GM12878 (cell line): ENCODE measurements at regions not wholly inside any gene's neighbourhood (a gene's known extent, or its start where the extent isn't known, plus 50 kb on each side); places are given as distances from the start of the nearest gene placed in this dataset.

Source experiments
- ATAC-seq: fragments of 200-7000 bp; cut with Tn5 transposase; 3 replicates; pipeline ENCODE4 v1.9.1; 2020; ENCODE audit warnings: mild to moderate bottlenecking, moderate library complexity
- BruUV-seq: library from RNA; stranded (reverse); fragments of 400-500 nt; replicated peaks from 2 replicates; lab custom pipeline; 2021; lab: Mats Ljungman, UMichigan
- CTCF ChIA-PET: fragments of 300-600 bp; sonication (Branson Sonifier 250); formaldehyde crosslinking; extraction: SDS; loops from one replicate; lab custom pipeline; 2021; ENCODE audit warnings: inconsistent platforms; lab: Yijun Ruan, JAX
- POLR2A ChIA-PET: fragments of 350-600 bp; formaldehyde crosslinking; extraction: SDS; loops from one replicate; lab custom pipeline; 2021; ENCODE audit warnings: inconsistent platforms; lab: Charles Lee
- RAD21 ChIA-PET: fragments of 300-600 bp; sonication (Branson Sonifier 250); formaldehyde crosslinking; loops from one replicate; lab custom pipeline; 2023; ENCODE audit warnings: antibody characterized with exemption; ENCODE audit not compliant: unreplicated experiment; lab: Charles Lee
- SMC1A ChIA-PET: fragments of 300-600 bp; sonication (Branson Sonifier 250); formaldehyde crosslinking; loops from one replicate; lab custom pipeline; 2023; ENCODE audit not compliant: unreplicated experiment, uncharacterized antibody; lab: Charles Lee
- DNase-seq: peaks from one replicate; pipeline ENCODE4 v3.0.0-alpha.2; 2011; ENCODE audit warnings: low read depth, low spot score
- FAIRE-seq: peaks from 3 replicates; lab custom pipeline; 2011; peaks lifted over from hg19 to GRCh38; lab: Jason Lieb, UNC
- H2AFZ ChIP-seq: 2 replicates; pipeline ENCODE4 v1.6.0; 2011; ENCODE audit warnings: low read depth, low read length, control low read depth; ENCODE audit not compliant: control insufficient read depth
- H3K27ac ChIP-seq: 2 replicates; pipeline ENCODE4 v1.5.1; 2011; ENCODE audit warnings: control low read depth; ENCODE audit not compliant: control insufficient read depth, insufficient read depth
- H3K27me3 ChIP-seq, 2 experiments: replicated peaks in 1 of 2; 2 replicates each; pipeline versions ENCODE4 v1.6.0 to v1.6.1; 2011; ENCODE audit warnings: low read length in 1 of 2; ENCODE audit not compliant: control insufficient read depth in 2 of 2, insufficient read depth in 2 of 2
- H3K36me3 ChIP-seq, 2 experiments: 2 replicates each; pipeline ENCODE4 v1.5.1; 2011; ENCODE audit warnings: low read length in 1 of 2; ENCODE audit not compliant: control insufficient read depth in 2 of 2, insufficient read depth in 2 of 2
- H3K4me1 ChIP-seq: 2 replicates; pipeline ENCODE4 v1.6.1; 2011; ENCODE audit warnings: mild to moderate bottlenecking, low read length, moderate library complexity, mixed read lengths; ENCODE audit not compliant: control insufficient read depth, insufficient read depth
- H3K4me2 ChIP-seq: 2 replicates; pipeline ENCODE4 v1.6.0; 2011; ENCODE audit warnings: control low read depth; ENCODE audit not compliant: control insufficient read depth, insufficient read depth
- H3K4me3 ChIP-seq: fragments of 200-600 bp; sonication (generic); 2 replicates; pipeline ENCODE4 v1.5.1; 2016
- H3K79me2 ChIP-seq: 2 replicates; pipeline ENCODE4 v1.6.0; 2011; ENCODE audit warnings: low read length; ENCODE audit not compliant: control insufficient read depth, insufficient read depth
- H3K9ac ChIP-seq: 2 replicates; pipeline ENCODE4 v1.8.0; 2011; ENCODE audit warnings: low read length, control low read depth, mixed read lengths; ENCODE audit not compliant: control insufficient read depth, insufficient read depth
- H3K9me3 ChIP-seq: replicated peaks from 3 replicates; pipeline ENCODE4 v1.5.1; 2011; ENCODE audit warnings: mild to moderate bottlenecking, low read length; ENCODE audit not compliant: control insufficient read depth, insufficient read depth
- H4K20me1 ChIP-seq: 2 replicates; pipeline ENCODE4 v1.6.0; 2011; ENCODE audit not compliant: control insufficient read depth, insufficient read depth
- ATF7 ChIP-seq: fragments of 450-650 bp; IDR thresholded peaks from 2 replicates; pipeline ENCODE4 v1.6.1; 2016; ENCODE audit warnings: low read depth, mild to moderate bottlenecking
- BACH1 ChIP-seq: fragments of 450-650 bp; IDR thresholded peaks from 2 replicates; pipeline ENCODE4 v1.6.1; 2017; ENCODE audit warnings: mild to moderate bottlenecking, borderline replicate concordance
- BRCA1 ChIP-seq: IDR thresholded peaks from 2 replicates; pipeline ENCODE4 v1.6.1; 2011; ENCODE audit warnings: low read depth, low read length, improper control_type of control experiment
- EP300 ChIP-seq, 2 experiments: fragments of 150-350 bp in 1 of 2; IDR thresholded peaks; 2 replicates each; pipeline ENCODE4 v1.6.1; 2011 to 2012; ENCODE audit warnings: low read depth in 2 of 2, low read length in 2 of 2, borderline replicate concordance in 1 of 2, improper control_type of control experiment in 1 of 2, inconsistent platforms in 1 of 2; ENCODE audit not compliant: control insufficient read depth in 1 of 2
- HDGF ChIP-seq: fragments of 450-650 bp; IDR thresholded peaks from 2 replicates; pipeline ENCODE4 v1.6.1; 2016; ENCODE audit warnings: antibody characterized with exemption
- IKZF1 ChIP-seq: fragments of 450-650 bp; conservative IDR thresholded peaks from 2 replicates; pipeline ENCODE4 v1.6.1; 2017; ENCODE audit warnings: antibody characterized with exemption, mild to moderate bottlenecking
- IRF3 ChIP-seq: fragments of 450-650 bp; IDR thresholded peaks from 2 replicates; pipeline ENCODE4 v1.6.1; 2014; ENCODE audit warnings: mild to moderate bottlenecking
- MLLT1 ChIP-seq: fragments of 450-650 bp; IDR thresholded peaks from 2 replicates; pipeline ENCODE4 v1.6.1; 2016; ENCODE audit warnings: mild to moderate bottlenecking
- MXI1 ChIP-seq: fragments of 150-350 bp; IDR thresholded peaks from 2 replicates; pipeline ENCODE4 v1.6.1; 2011; ENCODE audit warnings: low read depth, mild to moderate bottlenecking, inconsistent platforms, low read length, improper control_type of control experiment
- NFIC ChIP-seq: IDR thresholded peaks from 2 replicates; pipeline ENCODE4 v1.6.1; 2012; ENCODE audit warnings: low read depth, mild to moderate bottlenecking, inconsistent platforms, low read length, moderate library complexity
- PAX8 ChIP-seq: fragments of 450-650 bp; IDR thresholded peaks from 2 replicates; pipeline ENCODE4 v1.6.1; 2017; ENCODE audit warnings: mild to moderate bottlenecking, moderate library complexity
- PML ChIP-seq: IDR thresholded peaks from 2 replicates; pipeline ENCODE4 v1.6.1; 2012; ENCODE audit warnings: low read length, inconsistent platforms
- POLR2A ChIP-seq: IDR thresholded peaks from 2 replicates; pipeline ENCODE4 v1.6.1; 2011; ENCODE audit warnings: low read depth, mild to moderate bottlenecking, low read length
- POLR2AphosphoS2 ChIP-seq: IDR thresholded peaks from 2 replicates; pipeline ENCODE4 v1.6.1; 2011; ENCODE audit warnings: low read depth, mild to moderate bottlenecking, low read length, improper control_type of control experiment, moderate library complexity
- RFX5 ChIP-seq: IDR thresholded peaks from 2 replicates; pipeline ENCODE4 v1.6.1; 2011; ENCODE audit warnings: low read depth, low read length, improper control_type of control experiment
- SIN3A ChIP-seq: IDR thresholded peaks from 2 replicates; pipeline ENCODE4 v1.6.1; 2012; ENCODE audit warnings: low read depth, low read length, improper control_type of control experiment
- SPI1 ChIP-seq: IDR thresholded peaks from 2 replicates; pipeline ENCODE4 v1.6.1; 2011; ENCODE audit warnings: low read depth, mild to moderate bottlenecking, low read length, moderate library complexity, borderline replicate concordance; ENCODE audit not compliant: insufficient read depth
- TCF3 ChIP-seq: IDR thresholded peaks from 2 replicates; pipeline ENCODE4 v1.6.1; 2012; ENCODE audit warnings: low read depth, mild to moderate bottlenecking, low read length, borderline replicate concordance; ENCODE audit not compliant: insufficient read depth
- WGBS: methylation state at CpG from one replicate; pipeline ENCODE4 v1.1.6; 2016; ENCODE audit warnings: low lambda C conversion rate; ENCODE audit not compliant: insufficient replicate concordance, insufficient coverage; ENCODE audit errors: missing lambda C conversion rate; 5-methylcytosine and 5-hydroxymethylcytosine counted together
- in situ Hi-C: fragments of 300-500 bp; cut with MboI; formaldehyde crosslinking; loops from 9 replicates; pipeline ENCODE4 v1.14.3; 2018; ENCODE audit warnings: mixed read lengths
- intact Hi-C: fragments of 100-400 bp; cut with micrococcal nuclease; formaldehyde crosslinking; loops from one replicate; pipeline ENCODE4 v1.14.2; 2022; ENCODE audit not compliant: unreplicated experiment
- TF ChIP-seq, protein P1 (sequence below): fragments of 450-650 bp; IDR thresholded peaks from 2 replicates; pipeline ENCODE4 v1.6.1; 2018; ENCODE audit warnings: borderline replicate concordance, mild to moderate bottlenecking; ENCODE audit not compliant: partially characterized antibody

- no peaks in the 10 kb centered on the region for H3K79me2 ChIP-seq
- no peak overlapping the region for H3K9ac ChIP-seq
- in situ Hi-C loops (no loop called here), intact Hi-C loops (no loop called here)
- H3K36me3 ChIP-seq: no peaks in the 10 kb centered on the region
- H3K27ac ChIP-seq: no peak overlapping the region
- ATAC-seq (no peak), DNase-seq (no peak), FAIRE-seq (no peak)
- TF ChIP-seq EP300 (IDR thresholded peaks at IDR 0.05; ENCODE audit: borderline replicate concordance in 1 of 2, control insufficient read depth in 1 of 2, low read depth in 2 of 2, low read length in 2 of 2) (no peak), ATF7 (no peak), POLR2A (no peak), IKZF1 (no peak), IRF3 (no peak), HDGF (no peak), TCF3 (no peak), BRCA1 (no peak), PAX8 (no peak), MXI1 (no peak), NFIC (no peak), POLR2AphosphoS2 (no peak), SIN3A (no peak), MLLT1 (no peak), BACH1 (no peak), RFX5 (no peak), PML (no peak), SPI1 (no peak)
- TF ChIP-seq, protein P1, sequence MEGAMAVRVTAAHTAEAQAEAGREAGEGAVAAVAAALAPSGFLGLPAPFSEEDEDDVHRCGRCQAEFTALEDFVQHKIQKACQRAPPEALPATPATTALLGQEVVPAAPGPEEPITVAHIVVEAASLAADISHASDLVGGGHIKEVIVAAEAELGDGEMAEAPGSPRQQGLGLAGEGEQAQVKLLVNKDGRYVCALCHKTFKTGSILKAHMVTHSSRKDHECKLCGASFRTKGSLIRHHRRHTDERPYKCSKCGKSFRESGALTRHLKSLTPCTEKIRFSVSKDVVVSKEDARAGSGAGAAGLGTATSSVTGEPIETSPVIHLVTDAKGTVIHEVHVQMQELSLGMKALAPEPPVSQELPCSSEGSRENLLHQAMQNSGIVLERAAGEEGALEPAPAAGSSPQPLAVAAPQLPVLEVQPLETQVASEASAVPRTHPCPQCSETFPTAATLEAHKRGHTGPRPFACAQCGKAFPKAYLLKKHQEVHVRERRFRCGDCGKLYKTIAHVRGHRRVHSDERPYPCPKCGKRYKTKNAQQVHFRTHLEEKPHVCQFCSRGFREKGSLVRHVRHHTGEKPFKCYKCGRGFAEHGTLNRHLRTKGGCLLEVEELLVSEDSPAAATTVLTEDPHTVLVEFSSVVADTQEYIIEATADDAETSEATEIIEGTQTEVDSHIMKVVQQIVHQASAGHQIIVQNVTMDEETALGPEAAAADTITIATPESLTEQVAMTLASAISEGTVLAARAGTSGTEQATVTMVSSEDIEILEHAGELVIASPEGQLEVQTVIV: no peak
- no peak overlapping the region for H2AFZ ChIP-seq
- no peaks in the 10 kb centered on the region for H3K9me3 ChIP-seq
- ChIA-PET CTCF (interaction anchor here (0.7 kb wide), 1 partner anchor 8 kb away, joined by 3 read pairs; no protein-coding TSS in a partner anchor), SMC1A (interaction anchor here (0.9 kb wide), 1 partner anchor 65 kb away, joined by 3 read pairs; no protein-coding TSS in a partner anchor), POLR2A (no interaction called here), RAD21 (no interaction called here)
- no peaks in the 10 kb centered on the region for H3K4me1 ChIP-seq
- no peaks in the 10 kb centered on the region for H3K27me3 ChIP-seq
- no peak overlapping the region for H3K4me3 ChIP-seq
- no peak overlapping the region for H3K4me2 ChIP-seq
- no TSS peak for BruUV-seq
- no peaks in the 10 kb centered on the region for H4K20me1 ChIP-seq
- 38% methylated on average over 1 of the region's 1 CpG for WGBS
Measured at GRCh38 chr12:76241371-76241770, 106.8 kb downstream of the BBS10 start.
